ENCODE measurements at regions not wholly inside any gene's neighbourhood (a gene's known extent, or its start where the extent isn't known, plus 50 kb on each side); places are given as distances from the start of the nearest gene placed in this dataset.
"Not testable (repeated sequence)": the region's sequence is repeated elsewhere in the genome, so short reads cannot be mapped to it uniquely, and the experiment has no call there.

DNA sequence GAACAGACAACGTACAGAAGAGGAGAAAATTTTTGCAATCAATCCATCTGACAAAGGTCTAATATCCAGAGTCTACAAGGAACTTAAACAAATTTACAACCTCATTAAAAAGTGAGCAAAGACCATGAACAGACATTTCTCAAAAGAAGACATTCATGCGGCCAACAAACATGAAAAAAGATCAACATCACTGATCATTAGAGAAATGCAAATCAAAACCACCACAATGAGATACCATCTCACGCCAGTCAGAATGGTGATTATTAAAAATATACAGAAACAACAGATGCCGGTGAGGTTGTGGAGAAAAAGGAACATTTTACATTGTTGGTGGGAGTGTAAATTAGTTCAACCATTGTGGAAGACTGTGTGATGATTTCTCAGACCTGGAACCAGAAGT is 149.0 kb upstream of the OLIG3 start:
- TF ChIP-seq, protein P1, sequence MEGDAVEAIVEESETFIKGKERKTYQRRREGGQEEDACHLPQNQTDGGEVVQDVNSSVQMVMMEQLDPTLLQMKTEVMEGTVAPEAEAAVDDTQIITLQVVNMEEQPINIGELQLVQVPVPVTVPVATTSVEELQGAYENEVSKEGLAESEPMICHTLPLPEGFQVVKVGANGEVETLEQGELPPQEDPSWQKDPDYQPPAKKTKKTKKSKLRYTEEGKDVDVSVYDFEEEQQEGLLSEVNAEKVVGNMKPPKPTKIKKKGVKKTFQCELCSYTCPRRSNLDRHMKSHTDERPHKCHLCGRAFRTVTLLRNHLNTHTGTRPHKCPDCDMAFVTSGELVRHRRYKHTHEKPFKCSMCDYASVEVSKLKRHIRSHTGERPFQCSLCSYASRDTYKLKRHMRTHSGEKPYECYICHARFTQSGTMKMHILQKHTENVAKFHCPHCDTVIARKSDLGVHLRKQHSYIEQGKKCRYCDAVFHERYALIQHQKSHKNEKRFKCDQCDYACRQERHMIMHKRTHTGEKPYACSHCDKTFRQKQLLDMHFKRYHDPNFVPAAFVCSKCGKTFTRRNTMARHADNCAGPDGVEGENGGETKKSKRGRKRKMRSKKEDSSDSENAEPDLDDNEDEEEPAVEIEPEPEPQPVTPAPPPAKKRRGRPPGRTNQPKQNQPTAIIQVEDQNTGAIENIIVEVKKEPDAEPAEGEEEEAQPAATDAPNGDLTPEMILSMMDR (IDR thresholded peaks at IDR 0.05; ENCODE audit: low read length): not testable (repeated sequence)
- not testable (repeated sequence) for TF ChIP-seq EZH2 (IDR thresholded peaks at IDR 0.05; ENCODE audit: borderline replicate concordance, low read length)

All from OCI-LY1 (cell line).